Breast epithelium (tissue), 3 donors: ENCODE measurements at regions not wholly inside any gene's neighbourhood (a gene's known extent, or its start where the extent isn't known, plus 50 kb on each side); places are given as distances from the start of the nearest gene placed in this dataset.

ENCODE experiments used
- POLR2A ChIP-seq: fragments of 450-650 bp; IDR thresholded peaks from one replicate; pipeline ENCODE4 v1.6.1; 2016; ENCODE audit warnings: antibody characterized with exemption, mild to moderate bottlenecking, moderate library complexity
- TF ChIP-seq, protein P1 (sequence below), 3 donors: fragments of 450-650 bp; IDR thresholded peaks; one replicate each; pipeline ENCODE4 v1.5.1; 2016 to 2017; ENCODE audit warnings: antibody characterized with exemption in 3 of 3, mild to moderate bottlenecking in 3 of 3, moderate library complexity in 3 of 3

DNA sequence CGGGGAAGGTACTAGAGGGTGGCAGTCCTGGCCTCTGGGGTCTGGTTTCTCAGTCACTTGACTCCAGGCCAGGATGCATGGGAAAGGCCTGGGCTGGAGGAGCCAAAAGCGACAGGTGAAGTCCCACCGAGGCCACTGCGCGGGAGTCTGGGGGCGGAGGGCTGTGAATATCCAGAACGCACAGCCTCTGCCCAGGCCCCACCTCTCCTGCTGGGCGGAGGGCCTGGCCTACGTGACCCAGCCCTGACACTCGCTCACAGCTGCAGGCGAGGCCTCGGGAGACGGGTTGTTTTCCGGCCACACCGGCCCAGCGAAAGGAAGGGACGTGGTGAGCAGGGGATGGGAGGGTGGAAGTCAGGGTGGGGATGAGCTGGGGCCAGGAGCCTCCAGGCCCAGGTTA, 91.2 kb downstream of the RFLNA start:
- TF ChIP-seq, protein P1, sequence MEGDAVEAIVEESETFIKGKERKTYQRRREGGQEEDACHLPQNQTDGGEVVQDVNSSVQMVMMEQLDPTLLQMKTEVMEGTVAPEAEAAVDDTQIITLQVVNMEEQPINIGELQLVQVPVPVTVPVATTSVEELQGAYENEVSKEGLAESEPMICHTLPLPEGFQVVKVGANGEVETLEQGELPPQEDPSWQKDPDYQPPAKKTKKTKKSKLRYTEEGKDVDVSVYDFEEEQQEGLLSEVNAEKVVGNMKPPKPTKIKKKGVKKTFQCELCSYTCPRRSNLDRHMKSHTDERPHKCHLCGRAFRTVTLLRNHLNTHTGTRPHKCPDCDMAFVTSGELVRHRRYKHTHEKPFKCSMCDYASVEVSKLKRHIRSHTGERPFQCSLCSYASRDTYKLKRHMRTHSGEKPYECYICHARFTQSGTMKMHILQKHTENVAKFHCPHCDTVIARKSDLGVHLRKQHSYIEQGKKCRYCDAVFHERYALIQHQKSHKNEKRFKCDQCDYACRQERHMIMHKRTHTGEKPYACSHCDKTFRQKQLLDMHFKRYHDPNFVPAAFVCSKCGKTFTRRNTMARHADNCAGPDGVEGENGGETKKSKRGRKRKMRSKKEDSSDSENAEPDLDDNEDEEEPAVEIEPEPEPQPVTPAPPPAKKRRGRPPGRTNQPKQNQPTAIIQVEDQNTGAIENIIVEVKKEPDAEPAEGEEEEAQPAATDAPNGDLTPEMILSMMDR (IDR thresholded peaks at IDR 0.05) = no peak
- no peak for TF ChIP-seq POLR2A
